Trophoblast cell (in vitro differentiated cells and primary cell): ENCODE measurements at regions not wholly inside any gene's neighbourhood (a gene's known extent, or its start where the extent isn't known, plus 50 kb on each side); places are given as distances from the start of the nearest gene placed in this dataset.

Experiments
- DNase-seq, 2 donors: peaks; one replicate each; pipeline ENCODE4 v3.0.0-alpha.2; 2016
- H2AFZ ChIP-seq: 2 replicates; pipeline ENCODE4 v1.6.1; 2013; ENCODE audit warnings: low read length, moderate library complexity, mild to moderate bottlenecking; ENCODE audit not compliant: insufficient read depth, poor library complexity
- H2AK5ac ChIP-seq: 2 replicates; pipeline ENCODE4 v1.6.1; 2013; ENCODE audit warnings: mild to moderate bottlenecking, low read length
- H2BK120ac ChIP-seq: 2 replicates; pipeline ENCODE4 v1.6.1; 2013; ENCODE audit warnings: low read length, mild to moderate bottlenecking, moderate library complexity; ENCODE audit not compliant: insufficient read depth, poor library complexity
- H2BK12ac ChIP-seq: 2 replicates; pipeline ENCODE4 v1.6.1; 2013; ENCODE audit warnings: mild to moderate bottlenecking, low read length, moderate library complexity
- H2BK5ac ChIP-seq: 2 replicates; pipeline ENCODE4 v1.6.1; 2013; ENCODE audit warnings: low read length, low read depth, moderate library complexity, mild to moderate bottlenecking; ENCODE audit not compliant: poor library complexity
- H3K14ac ChIP-seq: 2 replicates; pipeline ENCODE4 v1.6.1; 2013; ENCODE audit warnings: mild to moderate bottlenecking, low read length
- H3K18ac ChIP-seq: 2 replicates; pipeline ENCODE4 v1.6.1; 2013; ENCODE audit warnings: mild to moderate bottlenecking, low read length
- H3K23ac ChIP-seq: 2 replicates; pipeline ENCODE4 v1.6.1; 2013; ENCODE audit warnings: low read length
- H3K27ac ChIP-seq: 2 replicates; pipeline ENCODE4 v1.5.1; 2013; ENCODE audit warnings: low read depth, mild to moderate bottlenecking, inconsistent platforms, low read length, moderate library complexity
- H3K27me3 ChIP-seq: 2 replicates; pipeline ENCODE4 v1.6.1; 2013; ENCODE audit warnings: inconsistent platforms, mild to moderate bottlenecking, low read length, moderate library complexity; ENCODE audit not compliant: insufficient read depth
- H3K36me3 ChIP-seq, 2 experiments: 1 replicate in 1 of 2; 2 replicates in 1 of 2; pipeline ENCODE4 v1.6.1; 2013; ENCODE audit warnings: low read length in 2 of 2, mild to moderate bottlenecking in 2 of 2, moderate library complexity in 1 of 2; ENCODE audit not compliant: insufficient read depth in 2 of 2, control insufficient read depth in 1 of 2
- H3K4ac ChIP-seq: 2 replicates; pipeline ENCODE4 v1.6.1; 2013; ENCODE audit warnings: low read depth, mild to moderate bottlenecking, low read length, moderate library complexity
- H3K4me1 ChIP-seq, 2 experiments: 1 replicate in 1 of 2; 2 replicates in 1 of 2; pipeline ENCODE4 v1.6.1; 2013; ENCODE audit warnings: low read length in 2 of 2, mild to moderate bottlenecking in 2 of 2, moderate library complexity in 1 of 2; ENCODE audit not compliant: insufficient read depth in 2 of 2, control insufficient read depth in 1 of 2
- H3K4me2 ChIP-seq: 2 replicates; pipeline ENCODE4 v1.6.1; 2013; ENCODE audit warnings: inconsistent platforms, mild to moderate bottlenecking, low read length, moderate library complexity
- H3K4me3 ChIP-seq: 2 replicates; pipeline ENCODE4 v1.5.1; 2013; ENCODE audit warnings: mild to moderate bottlenecking, low read depth, low read length, inconsistent platforms
- H3K79me1 ChIP-seq: one replicate; pipeline ENCODE4 v1.6.1; 2013; ENCODE audit warnings: low read length
- H3K79me2 ChIP-seq: 2 replicates; pipeline ENCODE4 v1.6.1; 2013; ENCODE audit warnings: low read length, mild to moderate bottlenecking; ENCODE audit not compliant: control insufficient read depth, insufficient read depth, poor library complexity
- H3K9ac ChIP-seq: 2 replicates; pipeline ENCODE4 v1.6.1; 2013; ENCODE audit warnings: mild to moderate bottlenecking, low read length
- H3K9me3 ChIP-seq: 2 replicates; pipeline ENCODE4 v1.6.1; 2013; ENCODE audit warnings: low read depth, mild to moderate bottlenecking, control low read depth, inconsistent platforms, low read length; ENCODE audit not compliant: insufficient read depth
- H4K12ac ChIP-seq: 2 replicates; pipeline ENCODE4 v1.6.1; 2013; ENCODE audit warnings: low read depth, mild to moderate bottlenecking, low read length, moderate library complexity
- H4K8ac ChIP-seq: 2 replicates; pipeline ENCODE4 v1.6.1; 2013; ENCODE audit warnings: low read depth, mild to moderate bottlenecking, low read length, moderate library complexity
- H4K91ac ChIP-seq: one replicate; pipeline ENCODE4 v1.6.1; 2013; ENCODE audit warnings: low read depth, mild to moderate bottlenecking, low read length, moderate library complexity
- WGBS: extraction: QIAGEN DNeasy Blood & Tissue Kit; methylation state at CpG from one replicate; pipeline ENCODE4 v1.1.7; 2013; ENCODE audit warnings: missing lambda C conversion rate; ENCODE audit not compliant: insufficient read length, insufficient coverage; ENCODE audit errors: extremely low coverage; 5-methylcytosine and 5-hydroxymethylcytosine counted together

GRCh38 chr5:2217219-2217618 is 334.5 kb upstream of the IRX4 start:
- no peaks in the 10 kb centered on the region for H3K36me3 ChIP-seq
- H3K27me3 ChIP-seq, result no peaks in the 10 kb centered on the region
- no CpG with 5 or more reads among the region's 4 CpGs for WGBS
- no peak overlapping the region for H3K9ac ChIP-seq
- no peak overlapping the region for H3K14ac ChIP-seq
- no peak overlapping the region for H3K4me3 ChIP-seq
- H3K4ac ChIP-seq, result no peak overlapping the region
- H3K27ac ChIP-seq, result no peak overlapping the region
- H3K79me1 ChIP-seq, result no peaks in the 10 kb centered on the region
- H3K23ac ChIP-seq, result no peak overlapping the region
- H2BK120ac ChIP-seq, result no peak overlapping the region
- no peak overlapping the region for H2AFZ ChIP-seq
- H4K12ac ChIP-seq, result no peak overlapping the region
- H3K79me2 ChIP-seq, result no peaks in the 10 kb centered on the region
- peaks cover 8% of the 10 kb centered on the region for H3K9me3 ChIP-seq
- no peak for DNase-seq
- no peak overlapping the region for H2AK5ac ChIP-seq
- no peak overlapping the region for H3K18ac ChIP-seq
- H4K91ac ChIP-seq, result no peak overlapping the region
- no peaks in the 10 kb centered on the region for H3K4me1 ChIP-seq
- no peak overlapping the region for H2BK5ac ChIP-seq
- H2BK12ac ChIP-seq, result no peak overlapping the region
- no peak overlapping the region for H4K8ac ChIP-seq
- H3K4me2 ChIP-seq, result no peak overlapping the region

- no peak for DNase-seq
- no peak overlapping the region for H3K9ac ChIP-seq
- H2AK5ac ChIP-seq, result no peak overlapping the region
- H3K4me1 ChIP-seq, result no peaks in the 10 kb centered on the region
- no peak overlapping the region for H2BK5ac ChIP-seq
- H3K27ac ChIP-seq, result no peak overlapping the region
- no peak overlapping the region for H2BK12ac ChIP-seq
- no peak overlapping the region for H3K18ac ChIP-seq
- H3K14ac ChIP-seq, result no peak overlapping the region
- H3K79me1 ChIP-seq, result no peaks in the 10 kb centered on the region
- H3K4ac ChIP-seq, result no peak overlapping the region
- no CpG with 5 or more reads among the region's 15 CpGs for WGBS
- no peak overlapping the region for H3K4me3 ChIP-seq
- H4K8ac ChIP-seq, result no peak overlapping the region
- no peaks in the 10 kb centered on the region for H3K79me2 ChIP-seq
- H2BK120ac ChIP-seq, result no peak overlapping the region
- no peak overlapping the region for H3K4me2 ChIP-seq
- H2AFZ ChIP-seq, result no peak overlapping the region
- H3K27me3 ChIP-seq, result no peaks in the 10 kb centered on the region
- H3K23ac ChIP-seq, result no peak overlapping the region
- H4K12ac ChIP-seq, result no peak overlapping the region
- H3K36me3 ChIP-seq, result no peaks in the 10 kb centered on the region
- no peak overlapping the region for H4K91ac ChIP-seq
- H3K9me3 ChIP-seq, result peaks cover 3% of the 10 kb centered on the region
Measured at GRCh38 chr5:2214910-2215590, 332.3 kb upstream of the IRX4 start.

- H3K36me3 ChIP-seq, result no peaks in the 10 kb centered on the region
- DNase-seq, result no peak
- H2AK5ac ChIP-seq, result no peak overlapping the region
- no CpG with 5 or more reads among the region's 10 CpGs for WGBS
- no peak overlapping the region for H3K23ac ChIP-seq
- H3K9ac ChIP-seq, result no peak overlapping the region
- H3K4me2 ChIP-seq, result no peak overlapping the region
- no peaks in the 10 kb centered on the region for H3K79me2 ChIP-seq
- no peak overlapping the region for H4K12ac ChIP-seq
- no peak overlapping the region for H4K8ac ChIP-seq
- no peak overlapping the region for H3K14ac ChIP-seq
- no peak overlapping the region for H2AFZ ChIP-seq
- H2BK120ac ChIP-seq, result no peak overlapping the region
- H2BK12ac ChIP-seq, result no peak overlapping the region
- H3K27ac ChIP-seq, result no peak overlapping the region
- H3K27me3 ChIP-seq, result no peaks in the 10 kb centered on the region
- no peak overlapping the region for H2BK5ac ChIP-seq
- no peaks in the 10 kb centered on the region for H3K79me1 ChIP-seq
- H3K4me1 ChIP-seq, result no peaks in the 10 kb centered on the region
- H3K9me3 ChIP-seq, result peaks cover 3% of the 10 kb centered on the region
- H4K91ac ChIP-seq, result no peak overlapping the region
- H3K18ac ChIP-seq, result no peak overlapping the region
- no peak overlapping the region for H3K4me3 ChIP-seq
- no peak overlapping the region for H3K4ac ChIP-seq
Measured at GRCh38 chr5:2213121-2213730, 330.5 kb upstream of the IRX4 start.

- no peak overlapping the region for H3K4ac ChIP-seq
- H3K4me1 ChIP-seq, result no peaks in the 10 kb centered on the region
- H3K4me3 ChIP-seq, result no peak overlapping the region
- H4K8ac ChIP-seq, result no peak overlapping the region
- H4K12ac ChIP-seq, result no peak overlapping the region
- no peaks in the 10 kb centered on the region for H3K27me3 ChIP-seq
- H3K9ac ChIP-seq, result no peak overlapping the region
- no peak overlapping the region for H3K14ac ChIP-seq
- H3K27ac ChIP-seq, result no peak overlapping the region
- no peak overlapping the region for H2AK5ac ChIP-seq
- no peaks in the 10 kb centered on the region for H3K79me1 ChIP-seq
- no peak overlapping the region for H2BK12ac ChIP-seq
- H3K79me2 ChIP-seq, result no peaks in the 10 kb centered on the region
- H2BK5ac ChIP-seq, result no peak overlapping the region
- no CpG with 5 or more reads among the region's 3 CpGs for WGBS
- no peak overlapping the region for H3K18ac ChIP-seq
- H3K9me3 ChIP-seq, result peaks cover 3% of the 10 kb centered on the region
- H3K23ac ChIP-seq, result no peak overlapping the region
- no peak overlapping the region for H2BK120ac ChIP-seq
- H2AFZ ChIP-seq, result no peak overlapping the region
- no peak overlapping the region for H3K4me2 ChIP-seq
- no peaks in the 10 kb centered on the region for H3K36me3 ChIP-seq
- no peak for DNase-seq
- no peak overlapping the region for H4K91ac ChIP-seq
Measured at GRCh38 chr5:2212481-2212880, 329.8 kb upstream of the IRX4 start.
